Activated naive CD4-positive, alpha-beta T cell treated with anti-CD3 and anti-CD28 coated beads, Interleukin-2, amount 50 U/mL, for 16 hours (primary cell): ENCODE measurements at regions not wholly inside any gene's neighbourhood (a gene's known extent, or its start where the extent isn't known, plus 50 kb on each side); places are given as distances from the start of the nearest gene placed in this dataset.

Source experiments
- DNase-seq: peaks from one replicate; pipeline ENCODE4 v3.0.0-alpha.2; 2020

DNA sequence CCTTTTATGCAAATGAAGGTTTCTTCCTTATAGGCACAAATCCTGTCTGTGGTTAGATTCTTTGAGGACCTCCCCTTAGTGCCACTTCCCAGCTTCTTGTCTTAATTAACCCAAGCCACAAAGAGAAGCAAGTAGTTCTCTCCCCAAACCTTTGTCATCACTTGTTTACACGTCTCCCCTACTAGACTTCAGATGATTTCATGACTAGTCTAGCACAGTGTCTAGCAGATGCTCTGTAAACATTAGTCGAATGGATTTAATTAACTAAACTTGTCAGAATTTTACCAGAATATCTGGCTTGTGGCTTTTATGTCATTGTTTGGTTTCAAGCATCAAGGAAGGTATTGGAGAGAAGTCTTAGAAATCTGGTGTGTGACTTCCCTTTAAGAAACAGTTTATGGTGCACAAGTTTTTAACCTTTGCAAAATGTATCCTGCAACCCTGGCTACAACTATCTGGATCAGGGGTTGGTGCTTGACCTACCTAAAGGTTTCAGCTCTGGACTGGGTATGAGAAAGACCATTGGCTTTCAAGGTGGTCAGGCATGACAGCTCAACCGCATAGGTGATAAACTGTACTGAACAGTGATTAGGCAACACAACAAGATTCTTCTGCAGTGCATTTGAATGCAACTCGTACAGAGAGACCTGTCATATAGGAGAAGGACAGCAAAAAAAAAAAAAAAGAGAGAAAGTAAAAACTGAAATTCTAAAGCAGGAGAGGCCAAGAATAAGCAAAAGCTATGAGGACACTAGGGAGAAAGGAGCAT, 93.2 kb upstream of the CCDC150 start:
- DNase-seq = no peak

DNA sequence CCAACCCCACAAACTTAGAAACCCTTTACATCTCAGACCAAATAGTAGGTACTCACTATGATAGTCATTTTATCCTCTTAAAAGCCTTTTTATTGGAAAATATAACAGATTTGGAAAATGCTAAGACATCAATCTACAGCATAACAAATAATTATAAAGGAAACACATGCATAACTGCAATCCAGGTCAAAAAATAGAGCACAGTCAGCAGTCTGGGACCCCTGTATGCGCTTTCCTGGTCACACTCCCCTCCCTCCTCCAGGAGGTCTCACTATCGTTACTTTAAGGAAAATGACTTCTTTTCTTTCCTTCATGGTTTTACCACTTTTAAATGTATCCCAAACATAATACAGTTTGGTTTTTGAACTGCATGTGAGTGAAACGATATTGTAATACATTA, 90.5 kb upstream of the CCDC150 start:
- DNase-seq = no peak

DNA sequence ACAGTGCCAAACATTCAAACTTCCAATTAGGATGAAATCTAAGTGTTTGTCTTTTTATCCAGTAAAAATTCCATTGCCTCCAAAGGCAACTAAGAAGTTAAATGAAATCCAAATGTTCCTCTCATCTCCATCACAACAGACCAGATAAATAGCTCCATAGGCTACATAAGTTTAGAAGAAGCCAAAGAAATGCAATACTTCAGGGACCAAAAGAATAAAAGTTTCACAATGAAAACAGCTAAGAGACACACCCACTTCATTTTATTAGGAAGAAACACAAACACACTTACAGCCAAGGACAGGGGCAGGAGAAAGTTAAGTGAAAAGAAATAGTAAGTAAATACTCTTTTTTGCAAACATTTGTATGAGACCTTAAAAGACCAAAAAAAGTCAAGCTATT, 88.5 kb upstream of the CCDC150 start:
- no peak for DNase-seq

DNA sequence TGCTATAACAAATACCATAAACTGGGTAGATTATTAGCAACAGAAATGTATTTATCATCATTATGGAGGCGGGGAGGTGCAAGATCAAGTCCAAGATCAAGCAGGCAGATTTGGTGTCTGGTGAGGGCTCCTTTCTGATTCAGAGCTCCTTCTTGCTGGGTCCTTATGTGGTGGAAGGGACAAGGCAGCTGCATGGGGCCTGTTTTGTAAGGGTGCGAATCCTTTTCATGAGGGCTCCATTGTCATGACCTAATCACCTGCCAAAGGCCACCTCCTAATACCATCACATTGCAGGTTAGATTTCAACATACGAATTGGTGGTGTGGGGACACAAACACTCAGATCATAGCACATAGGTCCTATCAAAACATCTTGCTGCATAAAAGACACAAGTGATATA, 84.4 kb upstream of the CCDC150 start:
- DNase-seq = no peak

- no peak for DNase-seq
Observed at GRCh38 chr2:196555726-196556125, 83.8 kb upstream of the CCDC150 start.

- DNase-seq = no peak
Observed at GRCh38 chr2:196558497-196558896, 81.0 kb upstream of the CCDC150 start.

DNA sequence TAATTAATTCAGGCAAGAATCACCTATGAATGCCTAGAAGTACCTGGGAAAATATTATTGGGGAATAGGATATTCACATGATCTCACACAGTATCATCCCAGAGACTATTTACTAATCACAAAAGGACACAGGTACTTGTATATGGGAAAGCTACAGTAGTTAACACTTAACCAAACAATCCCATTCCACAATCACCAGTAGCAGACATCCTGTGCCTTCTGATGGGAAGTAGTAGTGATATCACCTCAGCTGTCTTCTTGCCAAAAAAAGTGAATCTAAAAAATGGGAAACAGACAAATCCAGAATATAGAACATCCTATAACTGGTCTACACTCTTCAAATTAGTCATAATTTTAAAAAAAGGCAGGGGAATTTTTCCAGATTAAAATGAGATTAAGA, 75.6 kb upstream of the CCDC150 start:
- no peak for DNase-seq

DNA sequence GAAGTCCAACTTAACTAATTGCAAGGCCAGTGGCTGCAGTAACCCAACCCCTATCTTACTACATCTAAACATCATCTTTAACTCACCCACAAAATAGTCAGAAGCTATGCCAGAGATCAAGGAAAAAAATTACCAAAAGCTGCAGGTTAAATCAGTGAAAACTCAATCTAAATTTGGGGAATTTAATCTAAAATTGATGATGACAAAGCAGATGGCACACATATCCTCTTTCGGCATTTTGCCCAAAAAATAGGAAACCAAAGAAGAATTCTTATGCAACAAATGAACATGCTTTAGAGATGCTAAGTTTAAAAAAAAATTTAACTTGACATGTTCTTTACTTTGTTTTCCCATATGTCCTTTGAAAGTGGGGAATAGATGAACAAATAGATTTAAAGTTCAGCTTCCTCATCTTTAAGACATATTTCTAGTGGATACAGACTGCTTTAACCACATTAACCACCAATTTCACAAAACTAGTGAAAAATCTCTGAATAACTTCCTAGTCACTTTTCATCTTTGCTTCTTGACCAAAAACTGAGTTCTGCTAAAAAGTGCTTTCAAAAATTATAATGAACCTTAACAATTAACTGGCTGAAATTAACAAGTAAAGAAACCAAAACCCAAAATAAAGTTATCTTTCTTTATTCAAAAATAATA, 74.3 kb upstream of the CCDC150 start:
- DNase-seq = no peak

- DNase-seq = no peak
Observed at GRCh38 chr2:196565982-196566381, 73.5 kb upstream of the CCDC150 start.

GRCh38 chr2:196566961-196567666, 72.4 kb upstream of the CCDC150 start:
- no peak for DNase-seq

DNA sequence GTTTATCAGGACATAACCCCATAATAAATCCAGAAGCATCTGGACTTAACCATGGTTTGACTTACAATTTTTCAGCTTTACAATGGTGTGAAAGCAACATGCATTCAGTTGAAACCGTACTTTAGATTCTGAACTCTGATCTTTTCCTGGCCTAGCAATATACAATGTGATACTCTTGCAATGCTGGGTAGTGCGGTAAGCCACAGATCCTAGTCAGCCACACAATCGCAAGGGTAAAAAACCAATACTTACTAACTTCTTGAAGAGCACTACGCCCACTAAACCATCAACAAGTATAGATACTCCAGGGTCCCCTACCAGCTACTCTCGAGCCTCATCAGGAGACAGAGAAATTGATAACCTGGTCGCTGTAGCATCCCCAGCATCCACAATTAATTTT, 71.0 kb upstream of the CCDC150 start:
- no peak for DNase-seq

DNA sequence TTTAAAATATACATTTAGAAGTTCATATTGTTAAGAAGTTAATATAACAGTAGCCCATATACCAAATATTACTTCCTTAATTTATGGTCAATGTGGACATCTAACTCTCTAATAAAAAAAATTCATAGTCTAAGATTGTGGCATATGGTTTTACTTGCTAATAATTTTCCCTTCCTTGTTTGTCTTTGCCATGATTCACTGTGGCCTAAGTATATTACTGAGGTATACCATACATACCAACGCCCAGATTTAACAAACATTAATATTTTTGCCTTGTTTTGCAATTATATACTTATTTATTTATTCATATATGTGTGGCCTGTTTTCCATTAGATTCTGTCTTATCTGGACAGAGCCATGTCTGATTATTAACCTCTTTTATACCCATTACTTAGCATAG, 54.6 kb upstream of the CCDC150 start:
- no peak for DNase-seq

GRCh38 chr2:196586511-196586991, 53.0 kb upstream of the CCDC150 start:
- no peak for DNase-seq

GRCh38 chr2:196587056-196587455, 52.5 kb upstream of the CCDC150 start:
- DNase-seq = no peak

DNA sequence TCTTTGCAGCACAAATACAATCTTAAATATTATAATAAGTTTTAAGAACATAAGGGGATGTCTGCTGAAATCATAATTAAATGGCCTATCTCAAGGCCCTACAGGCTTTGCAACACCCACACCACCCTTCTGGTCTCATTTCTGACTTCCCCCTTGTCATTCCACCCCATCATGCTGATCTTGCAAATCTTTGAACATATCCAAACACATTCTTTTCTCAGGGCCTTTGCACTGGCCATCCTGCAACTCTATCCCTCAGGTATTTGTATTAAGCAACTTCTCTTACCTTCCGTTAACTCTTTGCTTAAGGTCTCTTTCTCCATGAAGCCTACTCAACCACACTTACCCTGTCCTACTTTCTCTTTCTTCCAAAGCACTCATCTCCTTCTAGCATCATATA, 51.8 kb upstream of the CCDC150 start:
- no peak for DNase-seq

- no peak for DNase-seq
Observed at GRCh38 chr2:196589419-196589818, 50.1 kb upstream of the CCDC150 start.
